Esophagus squamous epithelium (tissue), 4 donors: ENCODE measurements at regions not wholly inside any gene's neighbourhood (a gene's known extent, or its start where the extent isn't known, plus 50 kb on each side); places are given as distances from the start of the nearest gene placed in this dataset.

Experiments used
- CTCF ChIP-seq, 6 experiments: fragments of 450-650 bp in 4 of 6; fragments of 200-600 bp in 2 of 6; sonication (generic) in 2 of 6; IDR thresholded peaks; one replicate each; pipeline ENCODE4 v1.5.1; 2016 to 2019; ENCODE audit warnings: antibody characterized with exemption in 6 of 6, mild to moderate bottlenecking in 4 of 6, moderate library complexity in 4 of 6
- POLR2A ChIP-seq, 4 donors: fragments of 450-650 bp; IDR thresholded peaks; one replicate each; pipeline ENCODE4 v1.6.1; 2017; ENCODE audit warnings: antibody characterized with exemption in 4 of 4, mild to moderate bottlenecking in 4 of 4, moderate library complexity in 3 of 4

GRCh38 chr1:229869687-229870086 lies 197.4 kb upstream of the GALNT2 start:
- TF ChIP-seq CTCF (IDR thresholded peaks at IDR 0.05) (no peak), POLR2A (IDR thresholded peaks at IDR 0.05) (no peak)
